HG03159 (cell line): ENCODE measurements at regions not wholly inside any gene's neighbourhood (a gene's known extent, or its start where the extent isn't known, plus 50 kb on each side); places are given as distances from the start of the nearest gene placed in this dataset.
A peak's percentile ranks its signal among the peaks of the same experiment; 100 is the strongest.
"Not testable (repeated sequence)": the region's sequence is repeated elsewhere in the genome, so short reads cannot be mapped to it uniquely, and the experiment has no call there.

ENCODE experiments used
- ATAC-seq: cut with Tn5 transposase; IDR thresholded peaks from one replicate; pipeline ENCODE4 v1.9.1; 2021; ENCODE audit warnings: mild to moderate bottlenecking, moderate library complexity; ENCODE audit not compliant: unreplicated experiment

DNA sequence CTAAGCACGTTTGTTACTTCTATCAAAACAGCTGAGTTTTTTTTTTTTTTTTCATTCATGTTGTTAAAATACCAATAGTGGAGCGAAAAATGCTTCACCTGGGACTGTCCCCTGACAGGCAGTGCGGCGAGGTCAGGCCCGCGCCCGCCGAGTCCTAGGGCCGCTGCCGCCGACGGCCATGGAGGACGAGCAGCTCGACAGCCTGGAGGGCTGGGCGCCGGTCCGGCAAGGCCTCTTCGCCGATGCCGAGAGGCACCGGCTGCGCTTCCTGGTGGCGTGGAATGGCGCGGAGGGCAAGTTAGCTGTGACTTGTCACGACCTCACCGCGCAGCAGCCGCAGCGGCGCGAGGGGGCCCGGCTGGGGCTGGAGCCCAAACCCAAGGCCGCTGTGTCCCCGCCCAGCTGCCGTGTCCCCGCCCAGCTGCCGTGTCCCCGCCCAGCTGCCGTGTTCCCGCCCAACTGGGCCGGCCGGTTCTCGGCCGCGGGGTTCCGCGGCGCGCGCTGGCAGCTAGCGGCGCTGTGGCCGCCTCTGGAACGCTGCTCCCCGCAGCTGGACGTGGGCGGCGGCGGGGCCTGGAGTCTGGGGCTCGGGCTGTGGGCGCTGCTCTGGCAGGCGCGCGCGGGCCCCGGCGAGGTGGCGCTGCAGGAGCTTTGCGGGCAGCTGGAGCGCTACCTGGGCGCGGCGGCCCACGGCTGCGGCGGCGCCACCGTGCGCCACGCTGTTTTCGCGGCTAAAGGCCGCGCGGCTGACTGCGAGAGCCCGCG is 56.7 kb upstream of the GOLGA8R start:
- ATAC-seq: peak; percentile 92

GRCh38 chr15:30471366-30471749 is 57.3 kb upstream of the GOLGA8R start:
- ATAC-seq: peak; percentile 12

DNA sequence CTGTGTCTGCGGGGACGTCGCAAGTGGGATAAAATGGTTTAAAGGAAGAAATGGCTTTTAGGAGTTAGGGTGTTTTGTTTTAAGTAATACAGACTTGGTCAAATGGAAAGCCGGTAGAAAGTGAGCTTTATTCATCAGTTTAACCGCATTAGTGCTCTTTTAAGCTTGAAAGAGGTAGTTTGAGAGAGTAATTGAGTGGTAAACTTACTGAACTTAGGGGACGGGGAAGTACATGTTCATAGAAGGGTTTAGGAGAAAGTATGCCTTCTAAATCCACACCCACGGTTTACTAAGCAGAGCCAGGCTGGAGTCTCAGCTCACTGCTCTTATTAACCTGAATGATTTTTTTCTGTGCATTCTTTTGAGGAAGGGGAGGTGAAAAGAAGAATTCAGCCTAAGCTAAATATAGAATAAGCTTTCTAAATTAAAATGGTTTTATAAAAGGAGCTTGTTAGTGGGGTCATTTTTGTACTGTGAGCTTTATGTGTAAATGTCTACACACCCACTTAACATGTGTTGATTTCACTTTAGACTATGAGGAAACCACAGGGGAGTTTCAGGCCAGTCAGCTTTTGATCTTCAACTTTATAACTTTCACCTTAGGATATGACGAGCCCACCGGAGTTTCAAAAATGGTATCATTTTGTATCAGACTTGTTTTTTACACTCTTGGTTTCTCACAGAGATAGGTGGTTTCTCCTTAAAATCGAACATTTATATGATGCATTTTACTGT is 57.9 kb upstream of the GOLGA8R start:
- ATAC-seq: peak; percentile 37

GRCh38 chr15:30484887-30485286 is 67.0 kb upstream of the GOLGA8Q start:
- not testable (repeated sequence) for ATAC-seq

- not testable (repeated sequence) for ATAC-seq
These were observed 62.6 kb upstream of the GOLGA8Q start for GRCh38 chr15:30489237-30489636.

- ATAC-seq: not testable (repeated sequence)
These were observed 61.5 kb upstream of the GOLGA8Q start for GRCh38 chr15:30490334-30490733.

- ATAC-seq: not testable (repeated sequence)
These were observed 57.9 kb upstream of the GOLGA8Q start for GRCh38 chr15:30493947-30494346.

DNA sequence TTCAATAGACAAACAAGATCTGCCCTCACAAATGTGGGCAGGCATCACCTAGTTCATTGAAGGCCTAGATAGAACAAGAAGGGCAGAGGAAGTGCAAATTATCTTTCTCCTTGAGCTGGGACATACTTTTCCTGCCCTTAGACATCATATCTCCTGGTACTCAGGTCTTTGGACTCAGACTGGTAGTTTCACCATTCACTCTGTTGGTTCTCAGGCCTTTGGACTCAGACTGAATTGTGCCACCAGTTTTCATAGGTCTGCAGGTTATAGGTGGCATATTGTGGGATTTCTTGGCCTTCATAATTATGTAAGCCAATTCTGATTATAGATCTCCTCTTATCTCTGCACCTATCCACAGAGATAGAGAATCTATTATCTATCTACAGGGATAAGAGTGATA is 54.6 kb upstream of the GOLGA8Q start:
- ATAC-seq: not testable (repeated sequence)

GRCh38 chr15:30499233-30499632 is 52.6 kb upstream of the GOLGA8Q start:
- ATAC-seq: not testable (repeated sequence)

DNA sequence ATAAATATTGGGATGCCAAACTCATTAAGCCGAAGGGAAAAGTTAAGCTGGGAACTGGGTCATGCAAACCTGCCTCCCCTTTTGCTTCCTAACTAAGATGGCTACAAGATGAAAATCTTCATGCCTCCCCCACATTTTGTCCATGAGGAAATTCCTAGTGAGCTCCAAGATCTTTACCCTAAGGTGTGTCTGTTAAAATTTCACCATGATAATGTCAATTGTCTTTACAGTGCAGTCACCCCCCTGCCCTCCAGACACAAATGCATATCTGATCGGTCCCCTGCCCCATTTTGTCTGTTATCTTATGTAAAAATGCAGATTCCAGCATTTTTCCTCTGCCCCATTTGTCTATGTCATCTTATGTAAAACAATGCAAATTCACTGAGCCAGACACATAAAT is 51.3 kb upstream of the GOLGA8Q start:
- ATAC-seq: not testable (repeated sequence)
